HG03460 (cell line): ENCODE measurements at regions not wholly inside any gene's neighbourhood (a gene's known extent, or its start where the extent isn't known, plus 50 kb on each side); places are given as distances from the start of the nearest gene placed in this dataset.
A peak's percentile ranks its signal among the peaks of the same experiment; 100 is the strongest.

Experiments
- ATAC-seq: cut with Tn5 transposase; IDR thresholded peaks from one replicate; pipeline ENCODE4 v1.9.1; 2021; ENCODE audit not compliant: unreplicated experiment

- ATAC-seq, result no peak
These were observed 217.8 kb downstream of the OSR1 start for GRCh38 chr2:19140463-19141208.

GRCh38 chr2:19139386-19139785, 219.0 kb downstream of the OSR1 start:
- no peak for ATAC-seq

DNA sequence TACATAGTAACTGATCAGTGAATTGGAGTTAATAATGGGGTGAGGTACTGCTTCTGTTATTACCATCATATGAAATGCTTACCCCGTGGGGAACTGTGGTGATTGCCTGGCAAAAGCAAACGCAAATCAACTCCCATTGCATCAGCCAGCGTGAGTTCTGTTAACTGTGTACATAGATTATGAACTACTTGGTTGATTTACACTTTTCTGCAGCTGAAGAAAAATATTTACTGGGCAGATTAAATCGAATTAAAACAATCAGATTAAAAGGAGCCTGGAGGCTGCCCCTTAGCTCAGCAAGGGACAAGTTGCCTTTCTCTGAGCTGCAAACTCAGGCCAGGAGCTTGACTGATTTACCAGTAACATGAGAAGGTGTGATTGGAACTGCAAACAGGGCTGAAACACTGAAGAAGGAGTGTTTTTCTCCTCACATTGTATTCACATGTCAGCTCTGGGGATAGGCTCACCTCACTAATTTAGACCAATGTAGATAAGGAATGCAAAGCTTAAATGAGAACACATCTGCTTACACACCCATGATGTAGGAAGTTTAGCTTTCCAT, 220.1 kb downstream of the OSR1 start:
- ATAC-seq, result no peak

- ATAC-seq, result no peak
These were observed 221.0 kb downstream of the OSR1 start for GRCh38 chr2:19137433-19137832.

DNA sequence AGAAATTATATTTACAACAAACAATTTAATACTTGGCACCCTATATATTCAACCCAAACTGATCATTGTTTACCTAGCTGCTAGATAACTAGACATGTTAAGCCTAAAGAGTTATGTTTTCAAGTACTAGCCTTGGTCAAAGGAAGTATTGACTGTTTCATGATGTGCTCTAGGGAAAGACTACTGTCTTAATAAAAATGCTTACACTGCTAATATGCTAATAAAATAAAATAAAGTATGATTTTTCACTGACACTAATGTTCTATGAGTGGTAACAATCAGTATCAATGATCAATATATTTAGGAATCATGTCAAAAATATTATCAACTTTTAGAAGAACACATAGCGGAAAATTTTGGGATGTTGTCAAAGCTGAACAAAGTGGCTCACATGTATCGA, 225.5 kb downstream of the OSR1 start:
- ATAC-seq, result no peak

GRCh38 chr2:19131871-19132270, 226.6 kb downstream of the OSR1 start:
- ATAC-seq, result no peak

- ATAC-seq, result no peak
These were observed 230.3 kb downstream of the OSR1 start for GRCh38 chr2:19128148-19128547.

- no peak for ATAC-seq
These were observed 230.8 kb downstream of the OSR1 start for GRCh38 chr2:19127616-19128015.

GRCh38 chr2:19125901-19126680, 232.3 kb downstream of the OSR1 start:
- no peak for ATAC-seq

GRCh38 chr2:19124135-19124534, 234.3 kb downstream of the OSR1 start:
- ATAC-seq, result no peak

GRCh38 chr2:19123556-19123955, 234.9 kb downstream of the OSR1 start:
- no peak for ATAC-seq

DNA sequence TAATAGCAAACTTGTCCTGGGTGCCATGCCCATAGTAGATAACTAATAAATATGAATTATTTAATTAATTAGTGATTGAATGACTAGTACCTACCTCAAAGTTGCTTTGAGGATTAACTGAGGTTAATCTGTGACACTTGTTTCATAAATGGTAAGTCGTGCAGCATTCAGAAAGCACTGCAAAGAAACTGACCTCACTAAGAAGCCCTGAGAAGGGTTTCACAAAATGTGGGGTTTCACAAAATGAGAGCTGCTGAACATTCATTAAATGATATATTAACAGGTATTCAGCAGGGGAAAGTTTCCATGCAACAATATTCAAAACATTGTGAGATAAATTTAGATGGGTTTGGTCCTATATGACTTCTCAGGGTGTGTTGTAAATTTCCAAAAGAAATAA, 236.2 kb downstream of the OSR1 start:
- ATAC-seq, result peak; percentile 61

DNA sequence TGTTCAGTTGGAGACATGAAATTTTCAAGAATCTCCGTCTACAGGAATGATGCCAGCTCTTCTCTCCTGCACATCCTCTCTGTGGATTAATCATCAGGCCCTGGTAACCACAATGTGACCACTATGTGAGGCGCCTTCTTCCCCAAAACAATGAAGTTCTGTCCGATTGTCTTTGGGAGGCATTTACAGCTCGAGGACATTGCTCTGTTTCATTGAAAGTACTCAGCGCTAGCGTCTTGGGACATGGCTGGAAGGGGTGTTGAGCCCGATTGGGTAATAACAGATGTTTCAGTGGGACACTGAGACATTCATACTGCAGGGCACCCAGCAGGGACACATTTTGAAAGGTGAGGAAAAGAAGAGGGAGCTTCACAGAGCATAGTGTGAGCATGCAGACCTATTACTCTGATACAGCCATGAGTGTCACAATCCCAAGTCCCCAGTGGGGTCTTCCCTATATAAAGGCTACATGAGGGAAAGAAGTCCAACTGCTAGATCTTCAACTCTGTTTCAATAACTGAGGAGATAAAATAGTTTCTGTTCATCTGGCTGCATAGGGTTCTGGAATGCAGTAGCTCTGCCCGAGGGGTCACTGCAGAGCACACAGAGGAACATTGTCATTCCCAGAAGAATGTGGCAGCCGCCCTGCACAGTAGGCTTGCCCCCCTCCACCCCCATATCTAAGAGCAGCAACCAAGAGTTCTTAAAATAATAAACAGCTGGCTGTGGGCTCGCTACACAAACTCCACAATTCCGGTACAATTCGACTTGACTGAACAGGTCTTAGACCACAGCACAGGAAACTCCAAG, 237.3 kb downstream of the OSR1 start:
- ATAC-seq, result no peak

GRCh38 chr2:19120181-19120580, 238.2 kb downstream of the OSR1 start:
- ATAC-seq, result no peak

DNA sequence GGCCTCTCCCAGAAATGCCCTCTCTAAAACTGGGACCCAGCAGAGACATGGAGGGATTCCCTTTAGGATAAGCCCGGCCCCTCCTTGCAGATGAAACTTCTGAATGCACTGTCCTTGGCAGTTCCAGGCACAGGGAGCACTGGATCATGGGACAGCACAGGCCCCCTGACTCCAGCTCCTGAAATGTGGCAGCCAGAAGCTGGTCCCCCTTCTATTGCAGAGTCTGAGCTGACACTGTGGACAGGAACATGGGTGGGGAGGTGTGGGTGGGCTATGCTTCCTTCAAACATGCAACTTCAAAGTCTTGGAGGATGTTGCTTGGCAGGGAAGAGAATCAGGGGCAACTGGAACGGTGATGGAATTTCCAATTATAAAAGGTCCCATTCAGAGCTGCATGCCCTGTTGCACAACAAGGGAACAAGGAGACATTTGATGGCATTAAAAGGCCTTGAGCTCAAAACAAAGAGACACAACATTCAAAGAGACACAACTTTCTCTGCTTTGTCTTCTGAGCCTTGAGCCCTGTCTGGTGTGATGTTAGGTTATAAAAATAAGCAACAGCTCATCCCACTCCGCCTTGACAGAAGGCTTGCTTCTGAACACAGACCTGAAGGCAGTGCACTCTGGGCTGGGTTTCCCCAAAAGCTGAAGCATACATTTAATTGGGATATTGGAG, 239.0 kb downstream of the OSR1 start:
- no peak for ATAC-seq

DNA sequence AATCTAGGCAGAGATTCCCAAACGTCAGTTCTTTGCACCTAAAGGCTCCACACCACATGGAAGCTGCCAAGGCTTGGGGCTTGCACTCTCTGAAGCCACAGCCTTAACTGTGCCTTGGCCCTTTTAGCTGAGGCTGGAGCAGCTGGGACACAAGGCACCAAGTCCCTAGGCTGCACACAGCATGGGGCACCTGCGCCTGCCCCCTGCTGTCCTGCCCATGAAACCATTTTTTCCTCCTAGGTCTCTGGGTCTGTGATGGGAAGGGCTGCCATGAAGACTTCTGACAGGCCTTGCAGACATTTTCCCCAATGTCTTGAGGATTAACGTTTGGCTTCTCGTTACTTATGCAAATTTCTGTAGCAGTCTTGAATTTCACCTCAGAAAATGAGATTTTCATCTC, 241.5 kb downstream of the OSR1 start:
- no peak for ATAC-seq

DNA sequence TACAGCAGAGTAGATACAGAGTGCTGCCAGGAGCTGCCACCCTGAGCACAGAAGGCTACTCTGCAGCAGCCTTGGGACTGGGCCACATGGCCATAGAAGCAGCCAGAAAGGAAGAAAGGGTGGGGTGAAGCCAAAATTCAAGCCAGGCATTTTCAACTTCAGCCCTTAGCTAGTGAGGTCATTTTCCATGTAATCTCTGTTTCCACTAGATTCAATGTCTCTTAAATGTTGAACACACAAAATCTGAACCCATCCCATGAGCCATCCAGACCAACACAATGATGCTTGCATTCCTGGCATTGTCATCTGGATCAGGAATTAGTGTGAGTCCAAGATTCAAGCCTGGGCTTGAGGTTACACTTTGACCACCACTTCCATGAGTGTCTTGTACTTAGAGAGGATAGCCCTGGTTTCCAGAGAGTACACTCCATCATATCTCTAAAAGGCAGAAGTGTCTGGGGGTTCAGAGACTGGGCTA, 243.6 kb downstream of the OSR1 start:
- ATAC-seq, result no peak

GRCh38 chr2:19114126-19114525, 244.3 kb downstream of the OSR1 start:
- ATAC-seq, result no peak

DNA sequence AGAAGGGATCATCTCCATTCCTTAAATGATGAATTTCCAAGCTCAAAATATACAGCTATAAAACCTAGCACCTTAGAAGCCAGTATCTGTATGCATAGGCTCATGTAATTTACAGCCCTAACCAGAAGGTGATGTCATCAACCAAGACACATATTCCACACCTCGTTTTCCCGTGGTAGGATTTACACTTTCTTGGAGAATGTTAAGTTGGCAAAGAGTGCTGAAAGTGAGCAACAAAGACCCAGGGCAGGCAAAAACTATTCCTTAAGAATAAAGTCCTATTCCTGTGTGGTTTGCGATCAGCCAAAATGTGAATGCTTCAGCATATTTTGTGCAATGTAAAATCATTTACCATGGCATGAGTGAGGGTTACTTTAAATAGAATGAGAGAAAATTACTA, 247.1 kb downstream of the OSR1 start:
- no peak for ATAC-seq

DNA sequence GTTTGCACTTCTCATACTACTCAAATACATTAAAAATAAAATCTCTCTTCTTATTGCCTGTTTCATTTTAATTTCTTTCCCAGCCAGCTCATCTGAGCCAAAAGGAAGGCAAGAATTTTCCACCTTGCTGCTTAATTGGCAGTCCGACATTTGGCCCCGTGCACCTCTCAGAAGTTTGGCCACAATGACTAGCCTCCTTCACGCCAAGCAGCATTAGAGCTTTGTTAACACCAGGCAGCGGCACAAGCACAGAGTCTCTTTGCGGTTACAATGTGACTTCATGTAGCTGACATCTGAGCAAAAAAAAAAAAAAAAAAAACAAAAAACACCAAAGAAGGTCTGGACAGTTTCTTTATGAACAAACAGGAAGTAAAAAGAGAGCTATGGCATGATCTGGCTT, 248.9 kb downstream of the OSR1 start:
- no peak for ATAC-seq

GRCh38 chr2:19106376-19106775, 252.0 kb downstream of the OSR1 start:
- no peak for ATAC-seq
